ENCODE measurements at regions not wholly inside any gene's neighbourhood (a gene's known extent, or its start where the extent isn't known, plus 50 kb on each side); places are given as distances from the start of the nearest gene placed in this dataset.

- TF ChIP-seq, protein P1, sequence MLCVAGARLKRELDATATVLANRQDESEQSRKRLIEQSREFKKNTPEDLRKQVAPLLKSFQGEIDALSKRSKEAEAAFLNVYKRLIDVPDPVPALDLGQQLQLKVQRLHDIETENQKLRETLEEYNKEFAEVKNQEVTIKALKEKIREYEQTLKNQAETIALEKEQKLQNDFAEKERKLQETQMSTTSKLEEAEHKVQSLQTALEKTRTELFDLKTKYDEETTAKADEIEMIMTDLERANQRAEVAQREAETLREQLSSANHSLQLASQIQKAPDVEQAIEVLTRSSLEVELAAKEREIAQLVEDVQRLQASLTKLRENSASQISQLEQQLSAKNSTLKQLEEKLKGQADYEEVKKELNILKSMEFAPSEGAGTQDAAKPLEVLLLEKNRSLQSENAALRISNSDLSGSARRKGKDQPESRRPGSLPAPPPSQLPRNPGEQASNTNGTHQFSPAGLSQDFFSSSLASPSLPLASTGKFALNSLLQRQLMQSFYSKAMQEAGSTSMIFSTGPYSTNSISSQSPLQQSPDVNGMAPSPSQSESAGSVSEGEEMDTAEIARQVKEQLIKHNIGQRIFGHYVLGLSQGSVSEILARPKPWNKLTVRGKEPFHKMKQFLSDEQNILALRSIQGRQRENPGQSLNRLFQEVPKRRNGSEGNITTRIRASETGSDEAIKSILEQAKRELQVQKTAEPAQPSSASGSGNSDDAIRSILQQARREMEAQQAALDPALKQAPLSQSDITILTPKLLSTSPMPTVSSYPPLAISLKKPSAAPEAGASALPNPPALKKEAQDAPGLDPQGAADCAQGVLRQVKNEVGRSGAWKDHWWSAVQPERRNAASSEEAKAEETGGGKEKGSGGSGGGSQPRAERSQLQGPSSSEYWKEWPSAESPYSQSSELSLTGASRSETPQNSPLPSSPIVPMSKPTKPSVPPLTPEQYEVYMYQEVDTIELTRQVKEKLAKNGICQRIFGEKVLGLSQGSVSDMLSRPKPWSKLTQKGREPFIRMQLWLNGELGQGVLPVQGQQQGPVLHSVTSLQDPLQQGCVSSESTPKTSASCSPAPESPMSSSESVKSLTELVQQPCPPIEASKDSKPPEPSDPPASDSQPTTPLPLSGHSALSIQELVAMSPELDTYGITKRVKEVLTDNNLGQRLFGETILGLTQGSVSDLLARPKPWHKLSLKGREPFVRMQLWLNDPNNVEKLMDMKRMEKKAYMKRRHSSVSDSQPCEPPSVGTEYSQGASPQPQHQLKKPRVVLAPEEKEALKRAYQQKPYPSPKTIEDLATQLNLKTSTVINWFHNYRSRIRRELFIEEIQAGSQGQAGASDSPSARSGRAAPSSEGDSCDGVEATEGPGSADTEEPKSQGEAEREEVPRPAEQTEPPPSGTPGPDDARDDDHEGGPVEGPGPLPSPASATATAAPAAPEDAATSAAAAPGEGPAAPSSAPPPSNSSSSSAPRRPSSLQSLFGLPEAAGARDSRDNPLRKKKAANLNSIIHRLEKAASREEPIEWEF (CRISPR knock-in tag; IDR thresholded peaks at IDR 0.05), result no peak
- TF ChIP-seq TSHZ1 (CRISPR knock-in tag; IDR thresholded peaks at IDR 0.05) (no peak), IFI16 (CRISPR knock-in tag; IDR thresholded peaks at IDR 0.05) (no peak), BRF1 (IDR thresholded peaks at IDR 0.05; ENCODE audit: borderline replicate concordance, extremely low read depth, insufficient read length) (no peak), ZNF239 (CRISPR knock-in tag; IDR thresholded peaks at IDR 0.05) (no peak)
Observed at GRCh38 chr6:78670156-78670555, 197.2 kb upstream of the IRAK1BP1 start (continued).

All from K562 (cell line).